Keratinocyte (primary cell): ENCODE measurements at regions not wholly inside any gene's neighbourhood (a gene's known extent, or its start where the extent isn't known, plus 50 kb on each side); places are given as distances from the start of the nearest gene placed in this dataset.

Experiments used
- DNase-seq: peaks from one replicate; pipeline ENCODE4 v3.0.0-alpha.2; 2011; ENCODE audit warnings: low read depth, missing footprints, low spot score
- FAIRE-seq: peaks from 2 replicates; lab custom pipeline; 2011; peaks lifted over from hg19 to GRCh38; lab: Jason Lieb, UNC
- H2AFZ ChIP-seq: 2 replicates; pipeline ENCODE4 v1.6.0; 2012; ENCODE audit warnings: low read length, control low read depth, inconsistent platforms; ENCODE audit not compliant: control insufficient read depth
- H3K27ac ChIP-seq: 2 replicates; pipeline ENCODE4 v1.5.1; 2011; ENCODE audit warnings: low read length; ENCODE audit not compliant: control insufficient read depth, insufficient read depth
- H3K27me3 ChIP-seq: 3 replicates; pipeline ENCODE4 v1.6.0; 2011; ENCODE audit warnings: low read length; ENCODE audit not compliant: control insufficient read depth, insufficient read depth; ENCODE audit errors: extremely low read depth
- H3K36me3 ChIP-seq, 2 experiments: 2 replicates in 1 of 2; 3 replicates in 1 of 2; pipeline ENCODE4 v1.5.1; 2011; ENCODE audit warnings: low read length in 2 of 2, mild to moderate bottlenecking in 1 of 2; ENCODE audit not compliant: control insufficient read depth in 2 of 2, insufficient read depth in 2 of 2; ENCODE audit errors: extremely low read depth in 1 of 2
- H3K4me1 ChIP-seq: 3 replicates; pipeline ENCODE4 v1.5.1; 2011; ENCODE audit warnings: low read length; ENCODE audit not compliant: control insufficient read depth, insufficient read depth; ENCODE audit errors: extremely low read depth
- H3K4me2 ChIP-seq: 3 replicates; pipeline ENCODE4 v1.6.0; 2011; ENCODE audit warnings: low read depth, low read length; ENCODE audit not compliant: control insufficient read depth, insufficient read depth; ENCODE audit errors: extremely low read depth
- H3K4me3 ChIP-seq, 3 experiments: fragments of 200-600 bp in 1 of 3; sonication (generic) in 1 of 3; 2 replicates in 2 of 3; 3 replicates in 1 of 3; pipeline ENCODE4 v1.5.1; 2011 to 2016; ENCODE audit warnings: low read length in 3 of 3, mild to moderate bottlenecking in 3 of 3, control low read depth in 2 of 3, inconsistent platforms in 1 of 3, low read depth in 1 of 3, mixed read lengths in 1 of 3, mixed run types in 1 of 3, moderate library complexity in 1 of 3; ENCODE audit not compliant: control insufficient read depth in 2 of 3, insufficient read depth in 2 of 3; ENCODE audit errors: extremely low read depth in 1 of 3
- H3K79me2 ChIP-seq: 2 replicates; pipeline ENCODE4 v1.6.0; 2012; ENCODE audit warnings: low read length; ENCODE audit not compliant: control insufficient read depth, insufficient read depth
- H3K9ac ChIP-seq: 3 replicates; pipeline ENCODE4 v1.6.0; 2011; ENCODE audit warnings: low read length; ENCODE audit not compliant: control insufficient read depth, insufficient read depth; ENCODE audit errors: extremely low read depth
- H3K9me1 ChIP-seq: 3 replicates; pipeline ENCODE4 v1.6.0; 2011; ENCODE audit warnings: low read length; ENCODE audit not compliant: control insufficient read depth, insufficient read depth; ENCODE audit errors: extremely low read depth
- H3K9me3 ChIP-seq: 2 replicates; pipeline ENCODE4 v1.5.1; 2012; ENCODE audit warnings: low read depth, low read length; ENCODE audit not compliant: control insufficient read depth
- H4K20me1 ChIP-seq: 3 replicates; pipeline ENCODE4 v1.6.0; 2011; ENCODE audit warnings: low read length; ENCODE audit not compliant: control insufficient read depth, insufficient read depth; ENCODE audit errors: extremely low read depth
- EZH2 ChIP-seq: IDR thresholded peaks from one replicate; pipeline ENCODE4 v1.6.1; 2012; ENCODE audit warnings: inconsistent platforms, mild to moderate bottlenecking, low read length, moderate library complexity
- dilution Hi-C: fragments of 300-500 bp; cut with MboI; formaldehyde crosslinking; loops from one replicate; pipeline ENCODE4 v1.7.0; 2020; ENCODE audit warnings: low sequenced_read_pairs; ENCODE audit not compliant: extremely low pct_ligation_motif_present
- TF ChIP-seq, protein P1 (sequence below), 3 experiments: IDR thresholded peaks in 1 of 3; conservative IDR thresholded peaks in 1 of 3; optimal IDR thresholded peaks in 1 of 3; 2 replicates in 2 of 3; 3 replicates in 1 of 3; pipeline versions ENCODE3 to v1.5.1; 2011; ENCODE audit warnings: low read length in 3 of 3, mild to moderate bottlenecking in 3 of 3, moderate library complexity in 2 of 3, control low read depth in 1 of 3, inconsistent platforms in 1 of 3; ENCODE audit not compliant: insufficient read depth in 2 of 3; ENCODE audit errors: extremely low read depth in 1 of 3

DNA sequence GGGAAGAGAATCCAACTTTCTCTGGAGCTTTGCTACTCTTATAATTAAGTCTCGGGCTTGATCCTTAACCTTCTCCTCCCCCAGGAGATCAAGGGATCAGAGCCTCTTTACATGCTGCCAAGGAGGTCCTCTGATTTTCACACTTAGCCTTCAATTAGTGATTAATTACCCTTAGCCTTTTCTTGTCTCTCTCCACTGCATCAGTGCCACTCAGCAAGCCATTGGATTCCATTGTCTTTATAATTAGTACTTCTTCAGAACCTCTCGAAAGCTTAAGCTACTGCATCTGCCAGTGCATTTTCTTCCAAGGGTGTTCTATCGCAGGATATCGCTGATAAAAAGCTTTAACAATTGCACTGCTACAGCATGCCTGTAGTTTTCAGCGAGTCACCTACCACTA is 477.0 kb upstream of the MEIS1 start:
- H3K4me1 ChIP-seq, result no peaks in the 10 kb centered on the region
- H3K36me3 ChIP-seq, result no peaks in the 10 kb centered on the region
- no peaks in the 10 kb centered on the region for H3K9me3 ChIP-seq
- no peak overlapping the region for H3K27ac ChIP-seq
- TF ChIP-seq, protein P1, sequence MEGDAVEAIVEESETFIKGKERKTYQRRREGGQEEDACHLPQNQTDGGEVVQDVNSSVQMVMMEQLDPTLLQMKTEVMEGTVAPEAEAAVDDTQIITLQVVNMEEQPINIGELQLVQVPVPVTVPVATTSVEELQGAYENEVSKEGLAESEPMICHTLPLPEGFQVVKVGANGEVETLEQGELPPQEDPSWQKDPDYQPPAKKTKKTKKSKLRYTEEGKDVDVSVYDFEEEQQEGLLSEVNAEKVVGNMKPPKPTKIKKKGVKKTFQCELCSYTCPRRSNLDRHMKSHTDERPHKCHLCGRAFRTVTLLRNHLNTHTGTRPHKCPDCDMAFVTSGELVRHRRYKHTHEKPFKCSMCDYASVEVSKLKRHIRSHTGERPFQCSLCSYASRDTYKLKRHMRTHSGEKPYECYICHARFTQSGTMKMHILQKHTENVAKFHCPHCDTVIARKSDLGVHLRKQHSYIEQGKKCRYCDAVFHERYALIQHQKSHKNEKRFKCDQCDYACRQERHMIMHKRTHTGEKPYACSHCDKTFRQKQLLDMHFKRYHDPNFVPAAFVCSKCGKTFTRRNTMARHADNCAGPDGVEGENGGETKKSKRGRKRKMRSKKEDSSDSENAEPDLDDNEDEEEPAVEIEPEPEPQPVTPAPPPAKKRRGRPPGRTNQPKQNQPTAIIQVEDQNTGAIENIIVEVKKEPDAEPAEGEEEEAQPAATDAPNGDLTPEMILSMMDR (optimal IDR thresholded peaks at IDR 0.05 in 1 of 3, IDR thresholded peaks at IDR 0.05 in 1 of 3, conservative IDR thresholded peaks at IDR 0.05 in 1 of 3; ENCODE audit: extremely low read depth in 1 of 3, insufficient read depth in 2 of 3, low read length in 3 of 3), result no peak
- no peak for TF ChIP-seq EZH2
- H2AFZ ChIP-seq, result no peak overlapping the region
- H3K79me2 ChIP-seq, result no peaks in the 10 kb centered on the region
- FAIRE-seq (no peak), DNase-seq (no peak)
- no peak overlapping the region for H3K9ac ChIP-seq
- H3K27me3 ChIP-seq, result no peaks in the 10 kb centered on the region
- H3K9me1 ChIP-seq, result no peaks in the 10 kb centered on the region
- H3K4me2 ChIP-seq, result no peak overlapping the region
- dilution Hi-C loops, result no loop called here
- H4K20me1 ChIP-seq, result no peaks in the 10 kb centered on the region
- H3K4me3 ChIP-seq, result no peak overlapping the region

GRCh38 chr2:65957454-65957853 is 477.5 kb upstream of the MEIS1 start:
- H3K4me2 ChIP-seq, result no peak overlapping the region
- no peaks in the 10 kb centered on the region for H3K79me2 ChIP-seq
- DNase-seq (no peak), FAIRE-seq (no peak)
- dilution Hi-C loops, result no loop called here
- H3K4me1 ChIP-seq, result no peaks in the 10 kb centered on the region
- H3K9ac ChIP-seq, result no peak overlapping the region
- H2AFZ ChIP-seq, result no peak overlapping the region
- H3K36me3 ChIP-seq, result no peaks in the 10 kb centered on the region
- H3K9me3 ChIP-seq, result no peaks in the 10 kb centered on the region
- TF ChIP-seq EZH2, result no peak
- TF ChIP-seq, protein P1 (optimal IDR thresholded peaks at IDR 0.05 in 1 of 3, IDR thresholded peaks at IDR 0.05 in 1 of 3, conservative IDR thresholded peaks at IDR 0.05 in 1 of 3; ENCODE audit: extremely low read depth in 1 of 3, insufficient read depth in 2 of 3, low read length in 3 of 3), result no peak
- no peaks in the 10 kb centered on the region for H3K27me3 ChIP-seq
- no peaks in the 10 kb centered on the region for H3K9me1 ChIP-seq
- no peak overlapping the region for H3K27ac ChIP-seq
- no peak overlapping the region for H3K4me3 ChIP-seq
- no peaks in the 10 kb centered on the region for H4K20me1 ChIP-seq
